WTC11 (cell line): ENCODE measurements at regions not wholly inside any gene's neighbourhood (a gene's known extent, or its start where the extent isn't known, plus 50 kb on each side); places are given as distances from the start of the nearest gene placed in this dataset.

Source experiments
- ATAC-seq: fragments of 200-7000 bp; cut with Tn5 transposase; 2 replicates; pipeline ENCODE4 v1.10.0; 2021; ENCODE audit warnings: mild to moderate bottlenecking, moderate library complexity
- CTCF ChIA-PET: fragments of 300-600 bp; sonication (Branson Sonifier 250); formaldehyde crosslinking; loops from one replicate; lab custom pipeline; 2021; ENCODE audit warnings: antibody characterized with exemption; lab: Charles Lee
- POLR2A ChIA-PET: fragments of 350-600 bp; sonication (Branson Sonifier 250); formaldehyde crosslinking; loops from one replicate; lab custom pipeline; 2021; ENCODE audit warnings: antibody characterized with exemption; lab: Charles Lee
- DNase-seq: peaks from one replicate; pipeline ENCODE4 v3.0.0; 2021; ENCODE audit warnings: low spot score
- H3K27ac Mint-ChIP-seq: 2 replicates; pipeline ENCODE4 v1.8.0; 2021; ENCODE audit warnings: mixed read lengths
- H3K27me3 Mint-ChIP-seq: 2 replicates; pipeline ENCODE4 v1.8.0; 2021; ENCODE audit warnings: low read depth, mild to moderate bottlenecking, moderate library complexity, mixed read lengths
- H3K36me3 Mint-ChIP-seq: 2 replicates; pipeline ENCODE4 v1.8.0; 2021; ENCODE audit warnings: mixed read lengths
- H3K4me1 Mint-ChIP-seq: 2 replicates; pipeline ENCODE4 v1.8.0; 2022; ENCODE audit warnings: mixed read lengths
- H3K4me3 Mint-ChIP-seq: 2 replicates; pipeline ENCODE4 v1.8.0; 2021; ENCODE audit warnings: mild to moderate bottlenecking, moderate library complexity, mixed read lengths
- H3K9me3 Mint-ChIP-seq: 2 replicates; pipeline ENCODE4 v1.8.0; 2021; ENCODE audit warnings: mixed read lengths
- ATF2 ChIP-seq: sonication (generic); formaldehyde crosslinking; IDR thresholded peaks from 2 replicates; pipeline ENCODE4 v1.8.1; 2022; ENCODE audit warnings: low read depth, missing genetic modification reagents, borderline replicate concordance
- E2F1 ChIP-seq: sonication (generic); formaldehyde crosslinking; IDR thresholded peaks from 2 replicates; pipeline ENCODE4 v1.8.0; 2022; ENCODE audit warnings: mild to moderate bottlenecking, missing genetic modification reagents
- ELF4 ChIP-seq: sonication (generic); formaldehyde crosslinking; IDR thresholded peaks from 2 replicates; pipeline ENCODE4 v1.8.1; 2022; ENCODE audit warnings: low read depth, mild to moderate bottlenecking, moderate library complexity, missing genetic modification reagents
- FOXK1 ChIP-seq: sonication (generic); formaldehyde crosslinking; IDR thresholded peaks from 2 replicates; pipeline ENCODE4 v1.8.0; 2022; ENCODE audit warnings: mild to moderate bottlenecking, moderate library complexity, missing genetic modification reagents
- HMGXB4 ChIP-seq: sonication (generic); formaldehyde crosslinking; IDR thresholded peaks from 2 replicates; pipeline ENCODE4 v1.8.1; 2023; ENCODE audit warnings: mild to moderate bottlenecking, moderate library complexity, missing genetic modification reagents
- JAZF1 ChIP-seq: fragments of 250-450 bp; sonication (Bioruptor Pico); IDR thresholded peaks from 2 replicates; pipeline ENCODE4 v1.9.0; 2021; ENCODE audit warnings: moderate library complexity, mild to moderate bottlenecking, inconsistent platforms
- KAT7 ChIP-seq: sonication (generic); formaldehyde crosslinking; IDR thresholded peaks from 2 replicates; pipeline ENCODE4 v1.8.1; 2023; ENCODE audit warnings: missing genetic modification reagents, mild to moderate bottlenecking, borderline replicate concordance
- NFATC4 ChIP-seq: fragments of 250-450 bp; sonication (Bioruptor Pico); IDR thresholded peaks from 2 replicates; pipeline ENCODE4 v1.9.0; 2021; ENCODE audit warnings: mild to moderate bottlenecking
- OVOL2 ChIP-seq: fragments of 250-450 bp; sonication (Bioruptor Pico); IDR thresholded peaks from 2 replicates; pipeline ENCODE4 v1.9.0; 2021; ENCODE audit warnings: mild to moderate bottlenecking, borderline replicate concordance
- SOX15 ChIP-seq: fragments of 250-450 bp; sonication (Bioruptor Pico); IDR thresholded peaks from 2 replicates; pipeline ENCODE4 v1.9.0; 2021; ENCODE audit warnings: mild to moderate bottlenecking
- STAT6 ChIP-seq: sonication (generic); formaldehyde crosslinking; conservative IDR thresholded peaks from 2 replicates; pipeline ENCODE4 v1.8.1; 2023; ENCODE audit warnings: mild to moderate bottlenecking, low read depth, missing genetic modification reagents, moderate library complexity
- USF1 ChIP-seq: sonication (generic); formaldehyde crosslinking; IDR thresholded peaks from 2 replicates; pipeline ENCODE4 v1.8.0; 2022; ENCODE audit warnings: mild to moderate bottlenecking, missing genetic modification reagents
- ZBTB43 ChIP-seq: sonication (generic); formaldehyde crosslinking; IDR thresholded peaks from 2 replicates; pipeline ENCODE4 v1.8.1; 2023; ENCODE audit warnings: mild to moderate bottlenecking, missing genetic modification reagents
- ZMAT4 ChIP-seq: fragments of 250-450 bp; sonication (Bioruptor Pico); IDR thresholded peaks from 2 replicates; pipeline ENCODE4 v1.9.0; 2021; ENCODE audit warnings: mild to moderate bottlenecking
- ZNF232 ChIP-seq: sonication (generic); formaldehyde crosslinking; IDR thresholded peaks from 2 replicates; pipeline ENCODE4 v1.8.0; 2022; ENCODE audit warnings: mild to moderate bottlenecking, missing genetic modification reagents
- ZNF317 ChIP-seq: sonication (generic); formaldehyde crosslinking; IDR thresholded peaks from 2 replicates; pipeline ENCODE4 v1.8.1; 2023; ENCODE audit warnings: low read depth, mild to moderate bottlenecking, moderate library complexity, missing genetic modification reagents, borderline replicate concordance

GRCh38 chr12:93306636-93307035, 71.1 kb upstream of the NUDT4 start:
- CTCF ChIA-PET = no interaction called here
- TF ChIP-seq FOXK1 (CRISPR knock-in tag) (no peak), ZNF232 (CRISPR knock-in tag) (no peak), ZNF317 (CRISPR knock-in tag) (peak; percentile 72; the same call in 1 of the 2 replicates), OVOL2 (no peak), KAT7 (no peak)
- POLR2A ChIA-PET = interaction anchor here (0.6 kb wide), 1 partner anchor 10 kb away, joined by 14 read pairs; no protein-coding TSS in a partner anchor
- Mint-ChIP-seq H3K9me3 (peaks cover 20% of the 10 kb centered on the region), H3K4me3 (no peak overlapping the region), H3K27ac (no peak overlapping the region), H3K27me3 (no peaks in the 10 kb centered on the region; the same call in 1 of the 2 replicates), H3K4me1 (no peaks in the 10 kb centered on the region), H3K36me3 (peaks cover 4% of the 10 kb centered on the region)
- ATAC-seq (no peak), DNase-seq (no peak)

- TF ChIP-seq E2F1 (CRISPR knock-in tag) = no peak
- TF ChIP-seq ZBTB43 (CRISPR knock-in tag) = no peak
- no peak for TF ChIP-seq ELF4 (CRISPR knock-in tag)
- TF ChIP-seq SOX15 (CRISPR knock-in tag) = no peak
- no peak for TF ChIP-seq HMGXB4 (CRISPR knock-in tag)
- TF ChIP-seq ATF2 (CRISPR knock-in tag) = no peak
- TF ChIP-seq, all 79 proteins: peak for 0
- Mint-ChIP-seq H3K36me3 (peaks cover 4% of the 10 kb centered on the region), H3K9me3 (peaks cover 20% of the 10 kb centered on the region), H3K27ac (no peak overlapping the region), H3K27me3 (no peaks in the 10 kb centered on the region; the same call in 1 of the 2 replicates), H3K4me1 (no peaks in the 10 kb centered on the region), H3K4me3 (no peak overlapping the region)
- CTCF ChIA-PET = no interaction called here
- ATAC-seq (no peak), DNase-seq (no peak)
- POLR2A ChIA-PET = no interaction called here
Measured at GRCh38 chr12:93308281-93308680, 69.4 kb upstream of the NUDT4 start.

GRCh38 chr12:93311827-93312226, 65.9 kb upstream of the NUDT4 start:
- CTCF ChIA-PET = no interaction called here
- no peak for DNase-seq
- no peaks in the 10 kb centered on the region for H3K36me3 Mint-ChIP-seq
- H3K9me3 Mint-ChIP-seq = peaks cover 10% of the 10 kb centered on the region
- H3K27ac Mint-ChIP-seq = no peak overlapping the region
- no peaks in the 10 kb centered on the region for H3K27me3 Mint-ChIP-seq
- no peak for ATAC-seq
- H3K4me1 Mint-ChIP-seq = 0 out of 2 replicates have a peak, but pooled peaks cover 4% of the 10 kb centered on the region
- POLR2A ChIA-PET = no interaction called here
- TF ChIP-seq JAZF1 (CRISPR knock-in tag) = no peak
- no peak for TF ChIP-seq NFATC4 (CRISPR knock-in tag)
- TF ChIP-seq USF1 (CRISPR knock-in tag) = no peak
- no peak for TF ChIP-seq STAT6 (CRISPR knock-in tag)
- no peak for TF ChIP-seq ZMAT4 (CRISPR knock-in tag)
- no peak overlapping the region for H3K4me3 Mint-ChIP-seq
